ENCODE measurements at regions not wholly inside any gene's neighbourhood (a gene's known extent, or its start where the extent isn't known, plus 50 kb on each side); places are given as distances from the start of the nearest gene placed in this dataset.

GRCh38 chr20:51185861-51186260 lies 163.0 kb upstream of the KCNG1 start:
- DNase-seq (ENCODE audit: low read depth in 1 of 2, low spot score in 1 of 2): no peak
- Histone ChIP-seq H3K27ac (no peak overlapping the region), H3K36me3 (no peaks in the 10 kb centered on the region), H3K9me3 (ENCODE audit: low read depth) (no peaks in the 10 kb centered on the region), H3K4me1 (ENCODE audit: low read depth) (peaks cover 10% of the 10 kb centered on the region), H3K4me3 (no peak overlapping the region), H3K27me3 (no peaks in the 10 kb centered on the region)
- TF ChIP-seq CTCF (IDR thresholded peaks at IDR 0.05; ENCODE audit: low read depth, low read length): no peak

- Histone ChIP-seq H3K27ac (no peak overlapping the region), H3K36me3 (no peaks in the 10 kb centered on the region), H3K9me3 (ENCODE audit: low read depth) (no peaks in the 10 kb centered on the region), H3K27me3 (no peaks in the 10 kb centered on the region), H3K4me3 (no peak overlapping the region), H3K4me1 (ENCODE audit: low read depth) (peaks cover 4% of the 10 kb centered on the region)
- no peak for TF ChIP-seq CTCF (IDR thresholded peaks at IDR 0.05; ENCODE audit: low read depth, low read length)
- no peak for DNase-seq (ENCODE audit: low read depth in 1 of 2, low spot score in 1 of 2)
Observed at GRCh38 chr20:51185277-51185676, 162.4 kb upstream of the KCNG1 start.

GRCh38 chr20:51184289-51184688 lies 161.4 kb upstream of the KCNG1 start:
- H3K36me3 ChIP-seq: no peaks in the 10 kb centered on the region
- no peak overlapping the region for H3K27ac ChIP-seq
- no peaks in the 10 kb centered on the region for H3K9me3 ChIP-seq (ENCODE audit: low read depth)
- no peaks in the 10 kb centered on the region for H3K4me1 ChIP-seq (ENCODE audit: low read depth)
- no peak overlapping the region for H3K4me3 ChIP-seq
- TF ChIP-seq CTCF (IDR thresholded peaks at IDR 0.05; ENCODE audit: low read depth, low read length): no peak
- H3K27me3 ChIP-seq: no peaks in the 10 kb centered on the region
- DNase-seq (ENCODE audit: low read depth in 1 of 2, low spot score in 1 of 2): no peak

GRCh38 chr20:51183451-51183850 lies 160.5 kb upstream of the KCNG1 start:
- no peaks in the 10 kb centered on the region for H3K9me3 ChIP-seq (ENCODE audit: low read depth)
- DNase-seq (ENCODE audit: low read depth in 1 of 2, low spot score in 1 of 2): no peak

GRCh38 chr20:51182571-51182970 lies 159.7 kb upstream of the KCNG1 start:
- H3K4me1 ChIP-seq (ENCODE audit: low read depth): no peaks in the 10 kb centered on the region
- H3K27me3 ChIP-seq: no peaks in the 10 kb centered on the region
- H3K36me3 ChIP-seq: no peaks in the 10 kb centered on the region
- no peak for TF ChIP-seq CTCF (IDR thresholded peaks at IDR 0.05; ENCODE audit: low read depth, low read length)
- no peak overlapping the region for H3K27ac ChIP-seq
- no peaks in the 10 kb centered on the region for H3K9me3 ChIP-seq (ENCODE audit: low read depth)
- DNase-seq (ENCODE audit: low read depth in 1 of 2, low spot score in 1 of 2): no peak
- no peak overlapping the region for H3K4me3 ChIP-seq

More at GRCh38 chr20:51183451-51183850, 160.5 kb upstream of the KCNG1 start:
- H3K27ac ChIP-seq: no peak overlapping the region
- H3K4me1 ChIP-seq (ENCODE audit: low read depth): no peaks in the 10 kb centered on the region
- no peaks in the 10 kb centered on the region for H3K36me3 ChIP-seq
- H3K27me3 ChIP-seq: no peaks in the 10 kb centered on the region
- no peak overlapping the region for H3K4me3 ChIP-seq
- TF ChIP-seq CTCF (IDR thresholded peaks at IDR 0.05; ENCODE audit: low read depth, low read length): no peak

- H3K36me3 ChIP-seq: no peaks in the 10 kb centered on the region
- H3K27me3 ChIP-seq: no peaks in the 10 kb centered on the region
- TF ChIP-seq CTCF (IDR thresholded peaks at IDR 0.05; ENCODE audit: low read depth, low read length): no peak
- no peak overlapping the region for H3K4me3 ChIP-seq
- no peak for DNase-seq (ENCODE audit: low read depth in 1 of 2, low spot score in 1 of 2)
- H3K27ac ChIP-seq: no peak overlapping the region
- H3K9me3 ChIP-seq (ENCODE audit: low read depth): no peaks in the 10 kb centered on the region
- H3K4me1 ChIP-seq (ENCODE audit: low read depth): peaks cover 8% of the 10 kb centered on the region
Observed at GRCh38 chr20:51178153-51178552, 155.2 kb upstream of the KCNG1 start.
